Upper lobe of right lung (tissue), 1 donor: ENCODE measurements at regions not wholly inside any gene's neighbourhood (a gene's known extent, or its start where the extent isn't known, plus 50 kb on each side); places are given as distances from the start of the nearest gene placed in this dataset.

Experiments used
- ATAC-seq: fragments of 200-7000 bp; cut with Tn5 transposase; one replicate; pipeline ENCODE4 v1.9.1; 2020; ENCODE audit warnings: mild to moderate bottlenecking, moderate library complexity
- DNase-seq: peaks from one replicate; pipeline ENCODE4 v3.0.0-alpha.2; 2020
- H3K27ac ChIP-seq: fragments of 200-600 bp; one replicate; pipeline ENCODE4 v1.8.0; 2022
- H3K27me3 ChIP-seq: fragments of 200-600 bp; one replicate; pipeline ENCODE4 v1.8.0; 2022; ENCODE audit warnings: mild to moderate bottlenecking
- H3K36me3 ChIP-seq: fragments of 200-600 bp; one replicate; pipeline ENCODE4 v1.8.0; 2022
- H3K4me1 ChIP-seq: fragments of 200-600 bp; one replicate; pipeline ENCODE4 v1.8.0; 2022
- H3K4me3 ChIP-seq: fragments of 200-600 bp; one replicate; pipeline ENCODE4 v1.8.0; 2022; ENCODE audit warnings: mild to moderate bottlenecking
- H3K9me3 ChIP-seq: fragments of 200-600 bp; one replicate; pipeline ENCODE4 v1.8.0; 2022
- intact Hi-C: fragments of 100-400 bp; cut with DNase I; formaldehyde crosslinking; loops from one replicate; pipeline ENCODE4 v1.11.0; 2022
- TF ChIP-seq, protein P1 (sequence below): fragments of 200-600 bp; IDR thresholded peaks from one replicate; pipeline ENCODE4 v1.8.0; 2022; ENCODE audit warnings: antibody characterized with exemption
- donor health status: DM: no; HTN: yes; CAD: no; lungs with severe emphysema.

DNA sequence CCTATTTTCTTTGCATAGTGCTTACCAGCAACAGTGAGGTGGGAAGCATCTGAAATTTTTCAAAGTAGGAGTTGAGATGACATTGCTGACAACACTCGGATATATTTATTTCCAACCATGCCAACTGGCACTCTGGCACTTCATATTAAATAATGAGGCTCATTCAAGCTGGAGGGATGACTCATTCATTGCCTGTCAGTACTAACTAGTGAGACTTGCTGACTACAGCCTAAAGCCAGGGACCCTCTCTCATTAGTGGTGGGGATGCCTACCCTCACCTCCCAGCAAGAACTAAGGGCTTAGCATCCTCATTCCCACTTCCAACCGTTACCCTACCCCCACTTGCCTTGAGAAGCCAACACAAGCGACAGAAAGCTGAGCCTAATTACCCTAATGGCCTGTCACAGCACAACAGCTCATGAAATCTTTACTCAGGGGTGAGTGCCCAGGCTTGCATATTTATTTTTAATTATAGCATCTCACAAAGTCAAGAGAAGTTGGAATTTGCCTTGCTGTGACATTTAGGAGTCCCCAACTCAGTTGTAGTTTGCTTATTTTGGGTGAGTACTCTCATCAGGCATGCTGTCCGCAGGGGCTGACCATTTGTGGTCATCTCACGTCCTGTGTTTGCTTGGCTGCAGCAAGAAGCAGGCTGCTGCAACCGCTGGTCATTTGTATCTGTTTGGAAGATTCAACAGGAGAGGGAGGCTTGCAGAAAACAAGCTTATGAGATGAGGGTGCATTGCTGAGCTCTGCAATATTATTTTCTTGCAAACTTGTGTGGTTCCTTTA lies 181.6 kb upstream of the POU2AF2 start:
- DNase-seq = no peak
- ATAC-seq = no peak

GRCh38 chr11:111062420-111062819 lies 183.1 kb upstream of the POU2AF2 start:
- Histone ChIP-seq H3K27ac (no peak overlapping the region), H3K4me1 (no peaks in the 10 kb centered on the region), H3K9me3 (no peaks in the 10 kb centered on the region), H3K4me3 (no peak overlapping the region), H3K36me3 (no peaks in the 10 kb centered on the region), H3K27me3 (no peaks in the 10 kb centered on the region)
- intact Hi-C loops = no loop called here
- ATAC-seq = no peak
- no peak for DNase-seq
- TF ChIP-seq, protein P1, sequence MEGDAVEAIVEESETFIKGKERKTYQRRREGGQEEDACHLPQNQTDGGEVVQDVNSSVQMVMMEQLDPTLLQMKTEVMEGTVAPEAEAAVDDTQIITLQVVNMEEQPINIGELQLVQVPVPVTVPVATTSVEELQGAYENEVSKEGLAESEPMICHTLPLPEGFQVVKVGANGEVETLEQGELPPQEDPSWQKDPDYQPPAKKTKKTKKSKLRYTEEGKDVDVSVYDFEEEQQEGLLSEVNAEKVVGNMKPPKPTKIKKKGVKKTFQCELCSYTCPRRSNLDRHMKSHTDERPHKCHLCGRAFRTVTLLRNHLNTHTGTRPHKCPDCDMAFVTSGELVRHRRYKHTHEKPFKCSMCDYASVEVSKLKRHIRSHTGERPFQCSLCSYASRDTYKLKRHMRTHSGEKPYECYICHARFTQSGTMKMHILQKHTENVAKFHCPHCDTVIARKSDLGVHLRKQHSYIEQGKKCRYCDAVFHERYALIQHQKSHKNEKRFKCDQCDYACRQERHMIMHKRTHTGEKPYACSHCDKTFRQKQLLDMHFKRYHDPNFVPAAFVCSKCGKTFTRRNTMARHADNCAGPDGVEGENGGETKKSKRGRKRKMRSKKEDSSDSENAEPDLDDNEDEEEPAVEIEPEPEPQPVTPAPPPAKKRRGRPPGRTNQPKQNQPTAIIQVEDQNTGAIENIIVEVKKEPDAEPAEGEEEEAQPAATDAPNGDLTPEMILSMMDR = no peak

More for the DNA sequence above, 181.6 kb upstream of the POU2AF2 start:
- Histone ChIP-seq H3K27me3 (no peaks in the 10 kb centered on the region), H3K4me3 (no peak overlapping the region), H3K9me3 (peaks cover 13% of the 10 kb centered on the region), H3K27ac (no peak overlapping the region), H3K36me3 (no peaks in the 10 kb centered on the region), H3K4me1 (no peaks in the 10 kb centered on the region)
- intact Hi-C loops = no loop called here
- TF ChIP-seq, protein P1 = no peak

DNA sequence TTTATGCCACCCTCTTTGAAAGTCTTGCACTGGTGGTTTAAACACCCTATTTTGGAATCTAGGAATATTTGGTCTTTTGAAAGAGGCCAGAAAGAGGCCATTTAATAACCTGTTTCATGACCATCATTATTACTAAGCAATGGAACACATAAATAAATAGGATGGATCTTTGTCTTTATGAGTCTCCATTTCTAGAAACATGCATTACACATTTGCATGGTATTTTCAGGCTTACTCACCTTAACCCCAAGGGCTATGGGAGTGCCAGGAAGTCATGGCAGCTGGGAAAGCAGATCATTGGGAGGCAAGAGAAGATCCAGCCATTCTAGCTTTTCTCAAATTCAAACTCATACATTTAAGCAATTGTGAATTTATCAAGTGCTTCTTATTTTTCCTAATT lies 185.8 kb upstream of the POU2AF2 start:
- no peak for ATAC-seq
- Histone ChIP-seq H3K4me1 (no peaks in the 10 kb centered on the region), H3K27me3 (no peaks in the 10 kb centered on the region), H3K4me3 (no peak overlapping the region), H3K36me3 (no peaks in the 10 kb centered on the region), H3K27ac (no peak overlapping the region), H3K9me3 (no peaks in the 10 kb centered on the region)
- DNase-seq = no peak
- intact Hi-C loops = no loop called here
- TF ChIP-seq, protein P1 = no peak

DNA sequence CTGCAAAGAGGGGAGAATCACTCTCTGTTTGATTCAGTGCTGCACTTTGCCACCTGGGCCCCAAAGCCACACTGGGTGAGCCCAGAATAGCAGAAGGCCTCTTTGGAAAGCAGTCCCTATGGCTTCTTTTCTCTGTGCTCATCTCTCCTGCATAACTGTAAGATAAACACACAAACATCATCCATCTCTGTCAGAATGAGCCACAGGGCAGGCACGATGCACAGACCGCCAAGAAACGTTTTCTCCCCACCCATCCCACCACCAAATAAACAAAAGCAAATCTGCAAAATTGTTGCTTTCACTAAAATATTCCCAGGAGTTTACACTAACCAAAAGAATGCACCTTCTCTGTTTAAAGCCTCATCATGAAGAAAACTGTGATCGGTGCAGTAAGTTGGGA lies 196.4 kb upstream of the POU2AF2 start:
- TF ChIP-seq, protein P1 = no peak
- no peaks in the 10 kb centered on the region for H3K27me3 ChIP-seq
- no peak overlapping the region for H3K27ac ChIP-seq
- H3K4me1 ChIP-seq = no peaks in the 10 kb centered on the region
- DNase-seq (no peak), ATAC-seq (no peak)
- no peak overlapping the region for H3K4me3 ChIP-seq
- no peaks in the 10 kb centered on the region for H3K36me3 ChIP-seq
- H3K9me3 ChIP-seq = no peaks in the 10 kb centered on the region
- intact Hi-C loops = no loop called here

- intact Hi-C loops = no loop called here
- Histone ChIP-seq H3K36me3 (no peaks in the 10 kb centered on the region), H3K4me1 (no peaks in the 10 kb centered on the region), H3K27me3 (no peaks in the 10 kb centered on the region), H3K4me3 (no peak overlapping the region), H3K27ac (no peak overlapping the region), H3K9me3 (no peaks in the 10 kb centered on the region)
- TF ChIP-seq, protein P1 = no peak
- DNase-seq = no peak
- no peak for ATAC-seq
Measured at GRCh38 chr11:111047374-111047773, 198.2 kb upstream of the POU2AF2 start.
